ENCODE measurements at regions not wholly inside any gene's neighbourhood (a gene's known extent, or its start where the extent isn't known, plus 50 kb on each side); places are given as distances from the start of the nearest gene placed in this dataset.
"Not testable (repeated sequence)": the region's sequence is repeated elsewhere in the genome, so short reads cannot be mapped to it uniquely, and the experiment has no call there.

DNA sequence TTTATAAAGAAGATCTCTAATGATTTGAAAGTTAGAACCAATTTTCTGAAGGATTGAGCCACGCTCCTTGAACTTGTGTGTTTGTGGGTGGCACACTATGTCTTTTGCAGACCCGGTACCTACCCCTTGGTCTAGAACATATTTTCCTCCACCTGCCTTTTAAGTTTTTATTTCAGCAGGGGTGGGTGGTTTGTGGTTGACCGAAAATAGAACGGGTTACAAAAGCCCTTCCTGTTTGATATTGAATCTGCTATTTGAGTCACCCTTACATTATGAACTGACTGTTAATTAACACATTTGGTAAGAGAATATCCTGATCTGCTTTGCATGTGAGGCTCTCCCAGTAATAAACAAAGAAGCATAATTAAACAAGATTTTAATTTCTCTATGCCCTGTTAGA lies 697.5 kb downstream of the GOLGA6L6 start:
- not testable (repeated sequence) for TF ChIP-seq RCOR1 (IDR thresholded peaks at IDR 0.05; ENCODE audit: low read depth, low read length); JUN (IDR thresholded peaks at IDR 0.05); POLR2A (IDR thresholded peaks at IDR 0.05; ENCODE audit: low read length); CBX2 (IDR thresholded peaks at IDR 0.05; ENCODE audit: borderline replicate concordance, low read depth); FOSL2 (IDR thresholded peaks at IDR 0.05); FOSL2 (CRISPR knock-in tag; IDR thresholded peaks at IDR 0.05); CBX8 (IDR thresholded peaks at IDR 0.05); CEBPB (IDR thresholded peaks at IDR 0.05); SMC3 (IDR thresholded peaks at IDR 0.05); SREBF2 (IDR thresholded peaks at IDR 0.05); KDM1A (IDR thresholded peaks at IDR 0.05; ENCODE audit: low read depth)
- TF ChIP-seq, protein P1, sequence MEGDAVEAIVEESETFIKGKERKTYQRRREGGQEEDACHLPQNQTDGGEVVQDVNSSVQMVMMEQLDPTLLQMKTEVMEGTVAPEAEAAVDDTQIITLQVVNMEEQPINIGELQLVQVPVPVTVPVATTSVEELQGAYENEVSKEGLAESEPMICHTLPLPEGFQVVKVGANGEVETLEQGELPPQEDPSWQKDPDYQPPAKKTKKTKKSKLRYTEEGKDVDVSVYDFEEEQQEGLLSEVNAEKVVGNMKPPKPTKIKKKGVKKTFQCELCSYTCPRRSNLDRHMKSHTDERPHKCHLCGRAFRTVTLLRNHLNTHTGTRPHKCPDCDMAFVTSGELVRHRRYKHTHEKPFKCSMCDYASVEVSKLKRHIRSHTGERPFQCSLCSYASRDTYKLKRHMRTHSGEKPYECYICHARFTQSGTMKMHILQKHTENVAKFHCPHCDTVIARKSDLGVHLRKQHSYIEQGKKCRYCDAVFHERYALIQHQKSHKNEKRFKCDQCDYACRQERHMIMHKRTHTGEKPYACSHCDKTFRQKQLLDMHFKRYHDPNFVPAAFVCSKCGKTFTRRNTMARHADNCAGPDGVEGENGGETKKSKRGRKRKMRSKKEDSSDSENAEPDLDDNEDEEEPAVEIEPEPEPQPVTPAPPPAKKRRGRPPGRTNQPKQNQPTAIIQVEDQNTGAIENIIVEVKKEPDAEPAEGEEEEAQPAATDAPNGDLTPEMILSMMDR (IDR thresholded peaks at IDR 0.05): not testable (repeated sequence)
- TF ChIP-seq, protein P2, sequence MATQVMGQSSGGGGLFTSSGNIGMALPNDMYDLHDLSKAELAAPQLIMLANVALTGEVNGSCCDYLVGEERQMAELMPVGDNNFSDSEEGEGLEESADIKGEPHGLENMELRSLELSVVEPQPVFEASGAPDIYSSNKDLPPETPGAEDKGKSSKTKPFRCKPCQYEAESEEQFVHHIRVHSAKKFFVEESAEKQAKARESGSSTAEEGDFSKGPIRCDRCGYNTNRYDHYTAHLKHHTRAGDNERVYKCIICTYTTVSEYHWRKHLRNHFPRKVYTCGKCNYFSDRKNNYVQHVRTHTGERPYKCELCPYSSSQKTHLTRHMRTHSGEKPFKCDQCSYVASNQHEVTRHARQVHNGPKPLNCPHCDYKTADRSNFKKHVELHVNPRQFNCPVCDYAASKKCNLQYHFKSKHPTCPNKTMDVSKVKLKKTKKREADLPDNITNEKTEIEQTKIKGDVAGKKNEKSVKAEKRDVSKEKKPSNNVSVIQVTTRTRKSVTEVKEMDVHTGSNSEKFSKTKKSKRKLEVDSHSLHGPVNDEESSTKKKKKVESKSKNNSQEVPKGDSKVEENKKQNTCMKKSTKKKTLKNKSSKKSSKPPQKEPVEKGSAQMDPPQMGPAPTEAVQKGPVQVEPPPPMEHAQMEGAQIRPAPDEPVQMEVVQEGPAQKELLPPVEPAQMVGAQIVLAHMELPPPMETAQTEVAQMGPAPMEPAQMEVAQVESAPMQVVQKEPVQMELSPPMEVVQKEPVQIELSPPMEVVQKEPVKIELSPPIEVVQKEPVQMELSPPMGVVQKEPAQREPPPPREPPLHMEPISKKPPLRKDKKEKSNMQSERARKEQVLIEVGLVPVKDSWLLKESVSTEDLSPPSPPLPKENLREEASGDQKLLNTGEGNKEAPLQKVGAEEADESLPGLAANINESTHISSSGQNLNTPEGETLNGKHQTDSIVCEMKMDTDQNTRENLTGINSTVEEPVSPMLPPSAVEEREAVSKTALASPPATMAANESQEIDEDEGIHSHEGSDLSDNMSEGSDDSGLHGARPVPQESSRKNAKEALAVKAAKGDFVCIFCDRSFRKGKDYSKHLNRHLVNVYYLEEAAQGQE (IDR thresholded peaks at IDR 0.05): not testable (repeated sequence)
- TF ChIP-seq, protein P3, sequence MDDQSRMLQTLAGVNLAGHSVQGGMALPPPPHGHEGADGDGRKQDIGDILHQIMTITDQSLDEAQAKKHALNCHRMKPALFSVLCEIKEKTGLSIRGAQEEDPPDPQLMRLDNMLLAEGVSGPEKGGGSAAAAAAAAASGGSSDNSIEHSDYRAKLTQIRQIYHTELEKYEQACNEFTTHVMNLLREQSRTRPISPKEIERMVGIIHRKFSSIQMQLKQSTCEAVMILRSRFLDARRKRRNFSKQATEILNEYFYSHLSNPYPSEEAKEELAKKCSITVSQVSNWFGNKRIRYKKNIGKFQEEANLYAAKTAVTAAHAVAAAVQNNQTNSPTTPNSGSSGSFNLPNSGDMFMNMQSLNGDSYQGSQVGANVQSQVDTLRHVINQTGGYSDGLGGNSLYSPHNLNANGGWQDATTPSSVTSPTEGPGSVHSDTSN (IDR thresholded peaks at IDR 0.05): not testable (repeated sequence)
- TF ChIP-seq, protein P4, sequence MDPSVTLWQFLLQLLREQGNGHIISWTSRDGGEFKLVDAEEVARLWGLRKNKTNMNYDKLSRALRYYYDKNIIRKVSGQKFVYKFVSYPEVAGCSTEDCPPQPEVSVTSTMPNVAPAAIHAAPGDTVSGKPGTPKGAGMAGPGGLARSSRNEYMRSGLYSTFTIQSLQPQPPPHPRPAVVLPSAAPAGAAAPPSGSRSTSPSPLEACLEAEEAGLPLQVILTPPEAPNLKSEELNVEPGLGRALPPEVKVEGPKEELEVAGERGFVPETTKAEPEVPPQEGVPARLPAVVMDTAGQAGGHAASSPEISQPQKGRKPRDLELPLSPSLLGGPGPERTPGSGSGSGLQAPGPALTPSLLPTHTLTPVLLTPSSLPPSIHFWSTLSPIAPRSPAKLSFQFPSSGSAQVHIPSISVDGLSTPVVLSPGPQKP (IDR thresholded peaks at IDR 0.05; ENCODE audit: low read depth, low read length): not testable (repeated sequence)

Measured in A549 (cell line).